Transverse colon (tissue), 4 donors: ENCODE measurements at regions not wholly inside any gene's neighbourhood (a gene's known extent, or its start where the extent isn't known, plus 50 kb on each side); places are given as distances from the start of the nearest gene placed in this dataset.
"Not testable (repeated sequence)": the region's sequence is repeated elsewhere in the genome, so short reads cannot be mapped to it uniquely, and the experiment has no call there.

ENCODE experiments used
- DNase-seq: peaks from one replicate; pipeline ENCODE4 v3.0.0-alpha.2; 2019
- H3K27ac ChIP-seq, 4 donors: fragments of 200-600 bp; sonication (generic); 2 replicates each; pipeline ENCODE4 v1.5.1; 2016 to 2018; ENCODE audit warnings: inconsistent platforms in 4 of 4
- H3K27me3 ChIP-seq: fragments of 200-600 bp; sonication (generic); 2 replicates; pipeline ENCODE4 v1.5.1; 2017; ENCODE audit warnings: inconsistent platforms
- H3K36me3 ChIP-seq, 4 donors: fragments of 200-600 bp; sonication (generic); 2 replicates each; pipeline ENCODE4 v1.5.1; 2017 to 2019; ENCODE audit warnings: inconsistent platforms in 4 of 4
- H3K4me1 ChIP-seq, 4 donors: fragments of 200-600 bp; sonication (generic); 2 replicates each; pipeline ENCODE4 v1.5.1; 2017 to 2020; ENCODE audit warnings: inconsistent platforms in 4 of 4
- H3K4me3 ChIP-seq, 4 donors: fragments of 200-600 bp; sonication (generic); 1 replicate in 1 of 4; 2 replicates in 3 of 4; pipeline versions ENCODE4 v1.5.1 to v1.6.1; 2017 to 2019; ENCODE audit warnings: inconsistent platforms in 4 of 4
- H3K9me3 ChIP-seq, 2 donors: fragments of 200-600 bp; sonication (generic); 2 replicates each; pipeline ENCODE4 v1.5.1; 2017 to 2019; ENCODE audit warnings: inconsistent platforms in 2 of 2
- EP300 ChIP-seq: sonication (generic); formaldehyde crosslinking; IDR thresholded peaks from one replicate; pipeline ENCODE4 v1.6.1; 2017; ENCODE audit warnings: antibody characterized with exemption, low read depth
- POLR2A ChIP-seq: fragments of 450-650 bp; IDR thresholded peaks from one replicate; pipeline ENCODE4 v1.6.1; 2016; ENCODE audit warnings: antibody characterized with exemption, mild to moderate bottlenecking, moderate library complexity
- POLR2AphosphoS5 ChIP-seq, 3 donors: sonication (generic); formaldehyde crosslinking; IDR thresholded peaks; one replicate each; pipeline ENCODE4 v1.6.1; 2016; ENCODE audit warnings: antibody characterized with exemption in 3 of 3
- WGBS, 2 donors: methylation state at CpG; one replicate each; pipeline ENCODE4 v1.1.5; 2018; ENCODE audit warnings: low coverage in 1 of 2; 5-methylcytosine and 5-hydroxymethylcytosine counted together
- in situ Hi-C, 4 donors: fragments of 200-750 bp; cut with MboI; loops; one replicate each; pipeline versions ENCODE4 v1.15.0 to v1.15.1; 2017; ENCODE audit warnings: low sequenced_read_pairs in 3 of 4, low pct_ligation_motif_present in 1 of 4, low pct_unique_long_range_greater_than_20kb in 1 of 4
- intact Hi-C: fragments of 100-400 bp; cut with DNase I; formaldehyde crosslinking; loops from one replicate; pipeline ENCODE4 v1.15.1; 2023; ENCODE audit warnings: low total_unique reads
- TF ChIP-seq, protein P1 (sequence below), 5 experiments: fragments of 200-600 bp in 3 of 5; fragments of 450-650 bp in 2 of 5; sonication (generic) in 3 of 5; IDR thresholded peaks; 1 replicate in 2 of 5; 2 replicates in 3 of 5; pipeline ENCODE4 v1.5.1; 2016 to 2017; ENCODE audit warnings: antibody characterized with exemption in 5 of 5, inconsistent platforms in 3 of 5, mild to moderate bottlenecking in 2 of 5, moderate library complexity in 1 of 5

DNA sequence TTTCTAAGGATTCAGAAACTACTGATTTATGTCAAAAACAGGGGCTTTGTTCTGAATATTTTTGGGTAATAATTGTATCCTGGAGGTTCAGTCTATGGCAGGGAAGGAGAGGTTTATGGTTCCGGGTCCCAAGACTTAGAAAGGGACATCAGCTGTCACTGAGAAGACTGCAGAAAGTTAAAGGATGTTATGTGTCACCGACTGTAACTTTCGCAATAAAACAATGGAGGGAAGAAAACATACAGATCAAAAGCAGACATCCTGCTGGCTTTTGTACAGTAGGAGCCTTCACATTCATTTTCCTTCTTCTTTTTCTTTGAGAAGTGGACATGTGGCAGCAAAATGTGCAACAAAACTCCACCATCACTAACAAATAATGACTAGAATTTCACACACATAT is 900.7 kb upstream of the SOX11 start:
- Histone ChIP-seq H3K4me1 (no peaks in the 10 kb centered on the region), H3K9me3 (peaks cover 6 to 7% of the 10 kb centered on the region in 2 donors), H3K4me3 (no peak overlapping the region), H3K27me3 (no peaks in the 10 kb centered on the region), H3K36me3 (no peaks in the 10 kb centered on the region), H3K27ac (no peak overlapping the region)
- intact Hi-C loops (no loop called here), in situ Hi-C loops (no loop called here)
- 60 to 74% methylated on average over 3 of the region's 3 CpGs for WGBS, 2 donors
- no peak for DNase-seq
- TF ChIP-seq POLR2A: no peak
- TF ChIP-seq, protein P1, sequence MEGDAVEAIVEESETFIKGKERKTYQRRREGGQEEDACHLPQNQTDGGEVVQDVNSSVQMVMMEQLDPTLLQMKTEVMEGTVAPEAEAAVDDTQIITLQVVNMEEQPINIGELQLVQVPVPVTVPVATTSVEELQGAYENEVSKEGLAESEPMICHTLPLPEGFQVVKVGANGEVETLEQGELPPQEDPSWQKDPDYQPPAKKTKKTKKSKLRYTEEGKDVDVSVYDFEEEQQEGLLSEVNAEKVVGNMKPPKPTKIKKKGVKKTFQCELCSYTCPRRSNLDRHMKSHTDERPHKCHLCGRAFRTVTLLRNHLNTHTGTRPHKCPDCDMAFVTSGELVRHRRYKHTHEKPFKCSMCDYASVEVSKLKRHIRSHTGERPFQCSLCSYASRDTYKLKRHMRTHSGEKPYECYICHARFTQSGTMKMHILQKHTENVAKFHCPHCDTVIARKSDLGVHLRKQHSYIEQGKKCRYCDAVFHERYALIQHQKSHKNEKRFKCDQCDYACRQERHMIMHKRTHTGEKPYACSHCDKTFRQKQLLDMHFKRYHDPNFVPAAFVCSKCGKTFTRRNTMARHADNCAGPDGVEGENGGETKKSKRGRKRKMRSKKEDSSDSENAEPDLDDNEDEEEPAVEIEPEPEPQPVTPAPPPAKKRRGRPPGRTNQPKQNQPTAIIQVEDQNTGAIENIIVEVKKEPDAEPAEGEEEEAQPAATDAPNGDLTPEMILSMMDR (IDR thresholded peaks at IDR 0.05): no peak

DNA sequence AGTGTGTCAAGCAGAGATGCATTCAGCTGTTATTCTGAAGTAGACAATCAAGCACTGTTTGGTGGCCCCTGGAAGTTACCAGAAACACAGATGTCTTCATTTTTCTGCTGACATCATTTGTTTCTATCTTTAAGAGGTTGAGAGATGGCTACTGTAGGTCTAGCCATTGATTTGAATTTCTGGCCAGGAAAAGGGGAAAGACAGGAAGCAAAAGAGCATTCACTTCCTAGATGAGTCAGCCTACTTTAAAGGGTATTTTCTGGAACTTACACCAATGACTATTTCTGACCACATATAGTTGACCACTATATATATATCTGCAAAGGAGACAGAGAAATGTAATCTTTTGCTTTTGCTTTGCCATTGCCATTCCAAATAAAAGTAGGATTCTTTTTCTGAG is 900.1 kb upstream of the SOX11 start:
- no peak overlapping the region for H3K4me3 ChIP-seq
- H3K4me1 ChIP-seq: no peaks in the 10 kb centered on the region
- H3K27ac ChIP-seq: no peak overlapping the region
- TF ChIP-seq, protein P1 (IDR thresholded peaks at IDR 0.05): no peak
- TF ChIP-seq POLR2A: no peak
- TF ChIP-seq POLR2AphosphoS5 (IDR thresholded peaks at IDR 0.05): no peak
- TF ChIP-seq EP300: no peak
- H3K9me3 ChIP-seq: peaks cover 6 to 13% of the 10 kb centered on the region in 2 donors
- intact Hi-C loops: no loop called here
- in situ Hi-C loops: no loop called here
- no peaks in the 10 kb centered on the region for H3K27me3 ChIP-seq
- DNase-seq: no peak
- no peaks in the 10 kb centered on the region for H3K36me3 ChIP-seq

DNA sequence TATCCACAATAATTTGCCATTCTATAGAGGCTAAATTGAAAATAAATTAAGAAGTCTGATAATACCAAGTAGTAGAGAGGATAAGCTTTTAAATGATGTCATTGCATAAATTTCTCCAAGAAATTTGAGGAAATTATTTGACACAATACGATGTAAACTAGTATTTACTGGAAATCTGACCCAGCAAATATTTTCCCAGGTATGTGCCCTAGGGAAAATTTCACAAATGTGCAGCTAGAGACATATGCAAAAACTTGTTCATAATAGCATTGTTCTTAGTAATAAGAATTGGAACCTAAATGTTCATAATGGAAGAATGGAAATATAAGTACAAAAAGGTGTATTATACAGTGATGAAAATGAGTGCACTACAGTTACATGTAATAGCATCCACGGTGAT is 888.8 kb upstream of the SOX11 start:
- Histone ChIP-seq H3K9me3 (no peaks in the 10 kb centered on the region), H3K4me1 (no peaks in the 10 kb centered on the region), H3K4me3 (no peak overlapping the region), H3K27me3 (no peaks in the 10 kb centered on the region), H3K36me3 (no peaks in the 10 kb centered on the region), H3K27ac (no peak overlapping the region)
- no peak for DNase-seq
- 81% methylated on average over 2 of the region's 2 CpGs for whole genome bisulfite sequencing, 2 donors
- in situ Hi-C loops (no loop called here), intact Hi-C loops (no loop called here)
- TF ChIP-seq POLR2AphosphoS5 (IDR thresholded peaks at IDR 0.05): no peak
- TF ChIP-seq, protein P1 (IDR thresholded peaks at IDR 0.05): no peak

DNA sequence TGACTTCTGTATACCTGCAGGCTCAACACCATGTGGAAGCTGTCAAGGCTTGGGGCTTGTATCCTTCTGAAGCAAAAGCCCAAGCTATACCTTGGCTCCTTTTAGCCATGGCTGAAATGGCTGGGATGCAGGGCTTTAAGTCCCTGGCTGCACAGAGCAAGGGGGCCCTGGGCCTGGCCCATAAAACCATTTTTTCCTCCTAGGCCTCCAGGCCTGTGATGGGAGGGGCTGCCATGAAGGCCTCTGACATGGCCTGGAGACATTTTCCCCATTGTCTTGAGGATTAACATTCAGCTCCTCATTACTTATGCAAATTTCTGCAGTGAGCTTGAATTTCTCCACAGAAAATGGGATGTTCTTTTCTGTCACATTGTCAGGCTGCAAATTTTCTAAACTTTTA is 878.0 kb upstream of the SOX11 start:
- H3K27me3 ChIP-seq, DNase-seq, in situ Hi-C loops, H3K4me1 ChIP-seq, H3K4me3 ChIP-seq, H3K27ac ChIP-seq, intact Hi-C loops, H3K36me3 ChIP-seq: not testable (repeated sequence)
- peaks cover 4 to 13% of the 10 kb centered on the region in 2 donors for H3K9me3 ChIP-seq

DNA sequence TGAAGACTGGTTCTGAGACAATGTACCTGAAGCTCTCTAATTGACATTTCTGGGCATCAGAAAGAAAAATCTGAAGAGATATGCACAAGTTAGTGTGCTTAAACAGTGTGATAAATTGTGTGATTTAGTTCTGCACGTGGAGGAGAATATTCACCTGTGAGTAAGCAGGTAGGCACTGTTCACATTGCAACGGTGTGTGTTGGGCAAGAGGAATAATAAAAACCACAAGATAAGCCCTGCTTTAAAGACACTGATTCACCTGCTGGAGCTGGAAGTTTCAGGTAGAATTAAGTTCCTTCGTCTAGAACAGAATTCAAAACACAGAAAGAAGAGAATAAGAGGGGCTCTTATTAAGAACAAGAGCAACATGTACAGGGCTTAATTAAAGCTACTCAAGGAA is 864.3 kb upstream of the SOX11 start:
- H3K27me3 ChIP-seq: no peaks in the 10 kb centered on the region
- H3K36me3 ChIP-seq: no peaks in the 10 kb centered on the region
- 60 to 65% methylated on average over 2 to 3 of the region's 3 CpGs for WGBS, 2 donors
- no peak overlapping the region for H3K27ac ChIP-seq
- H3K9me3 ChIP-seq: no peaks in the 10 kb centered on the region
- in situ Hi-C loops (no loop called here), intact Hi-C loops (no loop called here)
- no peak for DNase-seq
- TF ChIP-seq EP300: no peak
- no peak for TF ChIP-seq POLR2A
- TF ChIP-seq, protein P1 (IDR thresholded peaks at IDR 0.05): no peak
- no peak for TF ChIP-seq POLR2AphosphoS5 (IDR thresholded peaks at IDR 0.05)
- no peak overlapping the region for H3K4me3 ChIP-seq
- H3K4me1 ChIP-seq: no peaks in the 10 kb centered on the region
